ENCODE measurements at regions not wholly inside any gene's neighbourhood (a gene's known extent, or its start where the extent isn't known, plus 50 kb on each side); places are given as distances from the start of the nearest gene placed in this dataset.
"Not testable (repeated sequence)": the region's sequence is repeated elsewhere in the genome, so short reads cannot be mapped to it uniquely, and the experiment has no call there.

- H3K4me1 Mint-ChIP-seq: no peaks in the 10 kb centered on the region
- H3K9me3 Mint-ChIP-seq: peaks cover 0 to 7% (median 3%) of the 10 kb centered on the region in 11 donors
- no peak overlapping the region for H3K4me3 Mint-ChIP-seq
- intact Hi-C loops (cut with micrococcal nuclease): no loop called here
- no peaks in the 10 kb centered on the region for H3K9me3 ChIP-seq (ENCODE audit: control insufficient read depth in 2 of 3, low read length in 3 of 3)
- POLR2A ChIA-PET: no interaction called here
- CTCF ChIA-PET: no interaction called here
- H3K27me3 Mint-ChIP-seq: no peaks in the 10 kb centered on the region
- ATAC-seq (no peak), DNase-seq (no peak)
- H3K36me3 Mint-ChIP-seq: no peaks in the 10 kb centered on the region
- no peaks in the 10 kb centered on the region for H3K27me3 ChIP-seq (ENCODE audit: control insufficient read depth in 2 of 2, insufficient read depth in 2 of 2, low read length in 2 of 2)
- H3K4me1 ChIP-seq (ENCODE audit: control insufficient read depth in 2 of 2, insufficient read depth in 2 of 2, low read length in 2 of 2): no peaks in the 10 kb centered on the region
- H3K4me3 ChIP-seq (ENCODE audit: low read length): no peak overlapping the region
- no peak overlapping the region for H3K27ac ChIP-seq (ENCODE audit: low read depth, low read length)
- no peaks in the 10 kb centered on the region for H3K36me3 ChIP-seq (ENCODE audit: control insufficient read depth in 2 of 3, insufficient read depth in 3 of 3, low read length in 3 of 3)
- H3K27ac Mint-ChIP-seq: no peak overlapping the region
Measured at GRCh38 chr4:137363496-137363895, 168.8 kb downstream of the PCDH18 start.

- Histone ChIP-seq H3K27ac (ENCODE audit: low read depth, low read length) (no peak overlapping the region), H3K4me3 (ENCODE audit: low read length) (no peak overlapping the region), H3K36me3 (ENCODE audit: control insufficient read depth in 2 of 3, insufficient read depth in 3 of 3, low read length in 3 of 3) (no peaks in the 10 kb centered on the region), H3K27me3 (ENCODE audit: control insufficient read depth in 2 of 2, insufficient read depth in 2 of 2, low read length in 2 of 2) (no peaks in the 10 kb centered on the region), H3K9me3 (ENCODE audit: control insufficient read depth in 2 of 3, low read length in 3 of 3) (no peaks in the 10 kb centered on the region), H3K4me1 (ENCODE audit: control insufficient read depth in 2 of 2, insufficient read depth in 2 of 2, low read length in 2 of 2) (no peaks in the 10 kb centered on the region)
- ChIA-PET POLR2A (no interaction called here), CTCF (no interaction called here)
- H3K4me3 Mint-ChIP-seq: no peak overlapping the region
- DNase-seq (no peak), ATAC-seq (no peak)
- H3K36me3 Mint-ChIP-seq: no peaks in the 10 kb centered on the region
- H3K9me3 Mint-ChIP-seq: peaks cover 0 to 8% (median 3%) of the 10 kb centered on the region in 11 donors
- no peak overlapping the region for H3K27ac Mint-ChIP-seq
- intact Hi-C loops (cut with micrococcal nuclease): no loop called here
- H3K27me3 Mint-ChIP-seq: no peaks in the 10 kb centered on the region
- H3K4me1 Mint-ChIP-seq: no peaks in the 10 kb centered on the region
Measured at GRCh38 chr4:137361756-137362470, 170.4 kb downstream of the PCDH18 start.

GRCh38 chr4:137360761-137361160, 171.5 kb downstream of the PCDH18 start:
- no peak for ATAC-seq
- Histone ChIP-seq H3K4me3 (ENCODE audit: low read length) (no peak overlapping the region), H3K4me1 (ENCODE audit: control insufficient read depth in 2 of 2, insufficient read depth in 2 of 2, low read length in 2 of 2) (no peaks in the 10 kb centered on the region), H3K27ac (ENCODE audit: low read depth, low read length) (no peak overlapping the region), H3K9me3 (ENCODE audit: control insufficient read depth in 2 of 3, low read length in 3 of 3) (no peaks in the 10 kb centered on the region), H3K36me3 (ENCODE audit: control insufficient read depth in 2 of 3, insufficient read depth in 3 of 3, low read length in 3 of 3) (no peaks in the 10 kb centered on the region), H3K27me3 (ENCODE audit: control insufficient read depth in 2 of 2, insufficient read depth in 2 of 2, low read length in 2 of 2) (no peaks in the 10 kb centered on the region)
- POLR2A ChIA-PET: no interaction called here
- DNase-seq: no peak
- CTCF ChIA-PET: no interaction called here
- H3K36me3 Mint-ChIP-seq: no peaks in the 10 kb centered on the region
- H3K9me3 Mint-ChIP-seq: peaks cover 0 to 9% (median 6%) of the 10 kb centered on the region in 11 donors
- no peaks in the 10 kb centered on the region for H3K4me1 Mint-ChIP-seq
- no peak overlapping the region for H3K4me3 Mint-ChIP-seq
- intact Hi-C loops (cut with micrococcal nuclease): no loop called here
- no peak overlapping the region for H3K27ac Mint-ChIP-seq
- H3K27me3 Mint-ChIP-seq: no peaks in the 10 kb centered on the region

GRCh38 chr4:137359691-137360315, 172.5 kb downstream of the PCDH18 start:
- Histone ChIP-seq H3K4me3 (ENCODE audit: low read length) (no peak overlapping the region), H3K9me3 (ENCODE audit: control insufficient read depth in 2 of 3, low read length in 3 of 3) (no peaks in the 10 kb centered on the region), H3K27ac (ENCODE audit: low read depth, low read length) (no peak overlapping the region), H3K27me3 (ENCODE audit: control insufficient read depth in 2 of 2, insufficient read depth in 2 of 2, low read length in 2 of 2) (no peaks in the 10 kb centered on the region), H3K36me3 (ENCODE audit: control insufficient read depth in 2 of 3, insufficient read depth in 3 of 3, low read length in 3 of 3) (no peaks in the 10 kb centered on the region), H3K4me1 (ENCODE audit: control insufficient read depth in 2 of 2, insufficient read depth in 2 of 2, low read length in 2 of 2) (no peaks in the 10 kb centered on the region)
- H3K4me1 Mint-ChIP-seq: no peaks in the 10 kb centered on the region
- H3K9me3 Mint-ChIP-seq: peaks cover 0 to 12% (median 5%) of the 10 kb centered on the region in 11 donors
- no peak overlapping the region for H3K27ac Mint-ChIP-seq
- DNase-seq (no peak), ATAC-seq (no peak)
- H3K36me3 Mint-ChIP-seq: no peaks in the 10 kb centered on the region
- POLR2A ChIA-PET: no interaction called here
- H3K4me3 Mint-ChIP-seq: no peak overlapping the region
- intact Hi-C loops (cut with micrococcal nuclease): no loop called here
- H3K27me3 Mint-ChIP-seq: no peaks in the 10 kb centered on the region
- CTCF ChIA-PET: no interaction called here

- H3K27me3 Mint-ChIP-seq; H3K4me3 Mint-ChIP-seq; H3K36me3 ChIP-seq (ENCODE audit: control insufficient read depth in 2 of 3, insufficient read depth in 3 of 3, low read length in 3 of 3); H3K36me3 Mint-ChIP-seq; ATAC-seq; H3K27ac ChIP-seq (ENCODE audit: low read depth, low read length); H3K4me3 ChIP-seq (ENCODE audit: low read length); CTCF ChIA-PET; H3K4me1 ChIP-seq (ENCODE audit: control insufficient read depth in 2 of 2, insufficient read depth in 2 of 2, low read length in 2 of 2); H3K27ac Mint-ChIP-seq; H3K9me3 ChIP-seq (ENCODE audit: control insufficient read depth in 2 of 3, low read length in 3 of 3); H3K27me3 ChIP-seq (ENCODE audit: control insufficient read depth in 2 of 2, insufficient read depth in 2 of 2, low read length in 2 of 2); intact Hi-C loops (cut with micrococcal nuclease); DNase-seq; POLR2A ChIA-PET; H3K4me1 Mint-ChIP-seq: not testable (repeated sequence)
- H3K9me3 Mint-ChIP-seq: peaks cover 2 to 29% (median 10%) of the 10 kb centered on the region in 11 donors
Measured at GRCh38 chr4:137354562-137354961, 177.7 kb downstream of the PCDH18 start.

- DNase-seq: no peak
- Histone ChIP-seq H3K9me3 (ENCODE audit: control insufficient read depth in 2 of 3, low read length in 3 of 3) (no peaks in the 10 kb centered on the region), H3K27ac (ENCODE audit: low read depth, low read length) (no peak overlapping the region), H3K4me1 (ENCODE audit: control insufficient read depth in 2 of 2, insufficient read depth in 2 of 2, low read length in 2 of 2) (no peaks in the 10 kb centered on the region), H3K36me3 (ENCODE audit: control insufficient read depth in 2 of 3, insufficient read depth in 3 of 3, low read length in 3 of 3) (no peaks in the 10 kb centered on the region), H3K27me3 (ENCODE audit: control insufficient read depth in 2 of 2, insufficient read depth in 2 of 2, low read length in 2 of 2) (no peaks in the 10 kb centered on the region), H3K4me3 (ENCODE audit: low read length) (no peak overlapping the region)
- no peaks in the 10 kb centered on the region for H3K4me1 Mint-ChIP-seq
- no peak overlapping the region for H3K4me3 Mint-ChIP-seq
- no peak overlapping the region for H3K27ac Mint-ChIP-seq
- no peaks in the 10 kb centered on the region for H3K36me3 Mint-ChIP-seq
- ATAC-seq: no peak
- intact Hi-C loops (cut with micrococcal nuclease): no loop called here
- peaks cover 2 to 10% (median 6%) of the 10 kb centered on the region in 11 donors for H3K9me3 Mint-ChIP-seq
- ChIA-PET CTCF (no interaction called here), POLR2A (no interaction called here)
- H3K27me3 Mint-ChIP-seq: no peaks in the 10 kb centered on the region
Measured at GRCh38 chr4:137347371-137347770, 184.9 kb downstream of the PCDH18 start.

GRCh38 chr4:137345597-137345996, 186.7 kb downstream of the PCDH18 start:
- Histone ChIP-seq H3K36me3 (ENCODE audit: control insufficient read depth in 2 of 3, insufficient read depth in 3 of 3, low read length in 3 of 3) (no peaks in the 10 kb centered on the region), H3K27me3 (ENCODE audit: control insufficient read depth in 2 of 2, insufficient read depth in 2 of 2, low read length in 2 of 2) (no peaks in the 10 kb centered on the region), H3K4me1 (ENCODE audit: control insufficient read depth in 2 of 2, insufficient read depth in 2 of 2, low read length in 2 of 2) (no peaks in the 10 kb centered on the region), H3K4me3 (ENCODE audit: low read length) (no peak overlapping the region), H3K9me3 (ENCODE audit: control insufficient read depth in 2 of 3, low read length in 3 of 3) (no peaks in the 10 kb centered on the region), H3K27ac (ENCODE audit: low read depth, low read length) (no peak overlapping the region)
- no peak overlapping the region for H3K4me3 Mint-ChIP-seq
- H3K27me3 Mint-ChIP-seq: no peaks in the 10 kb centered on the region
- no peak overlapping the region for H3K27ac Mint-ChIP-seq
- no peaks in the 10 kb centered on the region for H3K4me1 Mint-ChIP-seq
- DNase-seq (no peak), ATAC-seq (no peak)
- ChIA-PET POLR2A (no interaction called here), CTCF (no interaction called here)
- no peaks in the 10 kb centered on the region for H3K36me3 Mint-ChIP-seq
- H3K9me3 Mint-ChIP-seq: peaks cover 0 to 4% (median 0%) of the 10 kb centered on the region in 11 donors
- intact Hi-C loops (cut with micrococcal nuclease): no loop called here

Data from naive thymus-derived CD4-positive, alpha-beta T cell (primary cell).